NB4 (cell line): ENCODE measurements at regions not wholly inside any gene's neighbourhood (a gene's known extent, or its start where the extent isn't known, plus 50 kb on each side); places are given as distances from the start of the nearest gene placed in this dataset.
A peak's percentile ranks its signal among the peaks of the same experiment; 100 is the strongest.

Experiments
- DNase-seq: peaks from one replicate; pipeline ENCODE4 v3.0.0; 2010; ENCODE audit warnings: low read depth
- H3K4me3 ChIP-seq: one replicate; pipeline ENCODE4 v1.5.1; 2011; ENCODE audit warnings: mild to moderate bottlenecking, low read depth, low read length, moderate library complexity
- CTCF ChIP-seq: IDR thresholded peaks from one replicate; pipeline ENCODE4 v1.5.1; 2012; ENCODE audit warnings: low read depth, low read length
- MYC ChIP-seq: IDR thresholded peaks from 2 replicates; pipeline ENCODE4 v1.6.1; 2011; ENCODE audit warnings: low read depth, low read length
- POLR2A ChIP-seq: IDR thresholded peaks from 2 replicates; pipeline ENCODE4 v1.6.1; 2011; ENCODE audit warnings: mild to moderate bottlenecking; ENCODE audit not compliant: insufficient read length; ENCODE audit errors: extremely low read depth
- TF ChIP-seq, protein P1 (sequence below): IDR thresholded peaks from 2 replicates; pipeline ENCODE4 v1.6.1; 2011; ENCODE audit warnings: low read depth, low read length

DNA sequence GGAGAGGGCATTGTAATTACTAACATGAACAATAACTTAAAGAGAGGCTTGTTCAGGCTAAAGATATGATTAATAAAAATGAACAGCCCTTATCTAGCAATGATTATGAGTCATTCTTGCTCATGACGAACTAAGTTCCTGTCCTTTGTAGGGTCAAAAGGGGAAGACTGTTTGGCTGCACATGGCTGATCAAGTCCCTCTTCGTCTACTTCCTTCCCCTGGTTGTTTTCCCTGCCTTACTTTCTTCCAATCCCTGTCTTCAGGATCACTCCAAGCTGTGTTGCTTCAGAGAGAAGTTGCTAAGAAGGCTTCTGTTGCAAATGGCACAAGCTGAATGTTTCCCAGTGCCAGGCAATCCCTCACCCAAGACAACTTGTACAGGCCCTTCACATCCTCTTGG is 115.0 kb upstream of the HS3ST1 start:
- no peak for TF ChIP-seq CTCF
- TF ChIP-seq, protein P1, sequence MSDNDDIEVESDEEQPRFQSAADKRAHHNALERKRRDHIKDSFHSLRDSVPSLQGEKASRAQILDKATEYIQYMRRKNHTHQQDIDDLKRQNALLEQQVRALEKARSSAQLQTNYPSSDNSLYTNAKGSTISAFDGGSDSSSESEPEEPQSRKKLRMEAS: no peak
- no peak for TF ChIP-seq POLR2A
- TF ChIP-seq MYC: no peak
- DNase-seq: peak; percentile 13
- H3K4me3 ChIP-seq: no peak overlapping the region

DNA sequence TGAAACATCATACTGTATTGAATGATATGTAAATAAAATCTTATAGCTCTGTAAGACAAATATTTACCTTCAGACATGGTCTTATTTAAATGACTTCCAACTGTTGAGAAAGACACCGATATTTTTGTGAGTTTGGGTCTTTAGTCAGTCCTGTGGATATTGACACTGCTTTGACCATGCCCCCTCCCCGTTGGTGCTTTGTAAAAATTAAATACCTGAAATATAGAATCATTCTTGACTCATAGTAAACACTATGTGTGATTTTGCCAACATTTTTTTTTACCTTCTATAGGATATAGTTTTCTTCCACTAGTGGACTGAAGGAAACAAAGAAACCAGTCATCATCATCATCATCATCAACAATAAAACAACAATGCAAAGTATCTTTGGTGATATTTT is 114.3 kb upstream of the HS3ST1 start:
- no peak overlapping the region for H3K4me3 ChIP-seq
- DNase-seq: no peak
- TF ChIP-seq POLR2A (no peak), CTCF (no peak), MYC (no peak)
- TF ChIP-seq, protein P1: no peak

- no peak overlapping the region for H3K4me3 ChIP-seq
- no peak for DNase-seq
- TF ChIP-seq, protein P1: no peak
- TF ChIP-seq MYC (no peak), POLR2A (no peak), CTCF (no peak)
Observed at GRCh38 chr4:11537846-11538245, 109.2 kb upstream of the HS3ST1 start.

DNA sequence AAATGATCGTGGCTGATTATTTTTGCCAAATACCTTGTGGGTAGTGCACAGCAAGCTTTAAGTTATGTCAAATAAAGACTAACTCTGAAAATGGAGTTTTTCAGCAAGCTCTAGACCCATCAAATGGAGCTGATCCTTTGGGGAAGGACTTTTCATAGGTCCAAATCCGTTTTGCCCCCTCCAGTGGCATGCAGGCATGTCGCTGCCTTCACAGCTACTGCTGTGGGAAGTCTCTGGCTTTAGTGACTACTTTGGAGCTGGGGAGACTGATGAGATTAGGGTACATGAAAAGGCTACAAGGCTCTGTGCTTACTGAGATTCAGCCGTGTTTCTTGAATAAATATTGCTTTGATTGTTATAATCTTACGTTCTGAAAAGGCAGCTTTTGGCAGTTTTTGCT is 106.6 kb upstream of the HS3ST1 start:
- no peak for TF ChIP-seq CTCF
- no peak for TF ChIP-seq MYC
- H3K4me3 ChIP-seq: no peak overlapping the region
- no peak for DNase-seq

- TF ChIP-seq POLR2A: no peak
- TF ChIP-seq, protein P1: no peak
- H3K4me3 ChIP-seq: no peak overlapping the region
- no peak for DNase-seq
Observed at GRCh38 chr4:11534623-11535302, 106.1 kb upstream of the HS3ST1 start.

GRCh38 chr4:11532138-11532537 is 103.4 kb upstream of the HS3ST1 start:
- DNase-seq: no peak
- TF ChIP-seq CTCF: no peak
- no peak for TF ChIP-seq MYC
- TF ChIP-seq, protein P1: no peak
- TF ChIP-seq POLR2A: no peak
- H3K4me3 ChIP-seq: no peak overlapping the region
